ENCODE measurements at regions not wholly inside any gene's neighbourhood (a gene's known extent, or its start where the extent isn't known, plus 50 kb on each side); places are given as distances from the start of the nearest gene placed in this dataset.
"Not testable (repeated sequence)": the region's sequence is repeated elsewhere in the genome, so short reads cannot be mapped to it uniquely, and the experiment has no call there.

DNA sequence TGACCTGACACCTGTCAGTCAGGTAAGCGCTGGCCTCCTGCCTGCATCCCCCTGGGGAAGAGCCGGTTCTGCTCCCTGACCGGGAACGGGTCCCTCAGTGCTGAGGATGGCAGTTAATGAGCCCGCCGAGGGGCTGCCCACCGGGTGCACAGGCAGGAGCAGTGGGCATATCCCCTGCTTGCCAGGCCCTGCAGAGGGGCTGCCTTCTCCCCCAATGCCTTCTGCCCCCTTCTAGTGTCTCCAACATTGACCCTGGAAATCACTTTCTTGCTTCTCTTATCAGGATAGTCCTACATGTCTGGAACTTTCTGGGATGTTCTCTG lies 388.5 kb downstream of the SEC14L1 start:
- no peak for DNase-seq (ENCODE audit: extremely low spot score, unreplicated experiment)
- H3K9me3 Mint-ChIP-seq (ENCODE audit: unreplicated experiment) = no peaks in the 10 kb centered on the region
- H3K27me3 Mint-ChIP-seq (ENCODE audit: unreplicated experiment) = peaks cover 22% of the 10 kb centered on the region
- H3K36me3 Mint-ChIP-seq (ENCODE audit: unreplicated experiment) = no peaks in the 10 kb centered on the region
- H3K4me1 Mint-ChIP-seq (ENCODE audit: unreplicated experiment) = peaks cover 4% of the 10 kb centered on the region
- TF ChIP-seq, protein P1, sequence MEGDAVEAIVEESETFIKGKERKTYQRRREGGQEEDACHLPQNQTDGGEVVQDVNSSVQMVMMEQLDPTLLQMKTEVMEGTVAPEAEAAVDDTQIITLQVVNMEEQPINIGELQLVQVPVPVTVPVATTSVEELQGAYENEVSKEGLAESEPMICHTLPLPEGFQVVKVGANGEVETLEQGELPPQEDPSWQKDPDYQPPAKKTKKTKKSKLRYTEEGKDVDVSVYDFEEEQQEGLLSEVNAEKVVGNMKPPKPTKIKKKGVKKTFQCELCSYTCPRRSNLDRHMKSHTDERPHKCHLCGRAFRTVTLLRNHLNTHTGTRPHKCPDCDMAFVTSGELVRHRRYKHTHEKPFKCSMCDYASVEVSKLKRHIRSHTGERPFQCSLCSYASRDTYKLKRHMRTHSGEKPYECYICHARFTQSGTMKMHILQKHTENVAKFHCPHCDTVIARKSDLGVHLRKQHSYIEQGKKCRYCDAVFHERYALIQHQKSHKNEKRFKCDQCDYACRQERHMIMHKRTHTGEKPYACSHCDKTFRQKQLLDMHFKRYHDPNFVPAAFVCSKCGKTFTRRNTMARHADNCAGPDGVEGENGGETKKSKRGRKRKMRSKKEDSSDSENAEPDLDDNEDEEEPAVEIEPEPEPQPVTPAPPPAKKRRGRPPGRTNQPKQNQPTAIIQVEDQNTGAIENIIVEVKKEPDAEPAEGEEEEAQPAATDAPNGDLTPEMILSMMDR (IDR thresholded peaks at IDR 0.05) = no peak
- no peak overlapping the region for H3K27ac Mint-ChIP-seq (ENCODE audit: unreplicated experiment)
- H3K4me3 Mint-ChIP-seq (ENCODE audit: unreplicated experiment) = peak overlapping the region; percentile 40

DNA sequence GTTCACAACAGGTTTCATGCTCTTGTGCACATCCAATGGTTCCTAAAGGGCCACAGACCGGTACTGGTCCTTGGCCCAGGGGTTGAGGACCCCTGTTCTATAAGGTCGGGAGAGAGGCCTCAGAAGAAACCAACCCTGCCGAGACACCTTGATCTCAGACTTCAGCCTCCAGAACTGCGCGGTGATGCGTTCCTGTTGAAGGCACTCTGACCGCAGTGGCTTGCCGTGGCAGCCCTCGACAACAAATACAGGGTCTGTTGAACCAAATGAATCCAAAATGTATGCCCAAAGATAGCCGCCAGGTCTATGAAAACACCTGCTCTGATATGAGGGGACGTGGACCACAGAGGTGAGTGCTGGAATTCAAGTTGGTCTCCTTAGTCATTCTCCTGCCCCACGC lies 389.8 kb downstream of the SEC14L1 start:
- TF ChIP-seq, protein P1 (IDR thresholded peaks at IDR 0.05) = no peak
- no peak for DNase-seq (ENCODE audit: extremely low spot score, unreplicated experiment)
- Mint-ChIP-seq H3K4me3 (ENCODE audit: unreplicated experiment) (no peak overlapping the region), H3K27ac (ENCODE audit: unreplicated experiment) (no peak overlapping the region), H3K4me1 (ENCODE audit: unreplicated experiment) (peaks cover 4% of the 10 kb centered on the region), H3K36me3 (ENCODE audit: unreplicated experiment) (no peaks in the 10 kb centered on the region), H3K27me3 (ENCODE audit: unreplicated experiment) (peaks cover 17% of the 10 kb centered on the region), H3K9me3 (ENCODE audit: unreplicated experiment) (no peaks in the 10 kb centered on the region)

DNA sequence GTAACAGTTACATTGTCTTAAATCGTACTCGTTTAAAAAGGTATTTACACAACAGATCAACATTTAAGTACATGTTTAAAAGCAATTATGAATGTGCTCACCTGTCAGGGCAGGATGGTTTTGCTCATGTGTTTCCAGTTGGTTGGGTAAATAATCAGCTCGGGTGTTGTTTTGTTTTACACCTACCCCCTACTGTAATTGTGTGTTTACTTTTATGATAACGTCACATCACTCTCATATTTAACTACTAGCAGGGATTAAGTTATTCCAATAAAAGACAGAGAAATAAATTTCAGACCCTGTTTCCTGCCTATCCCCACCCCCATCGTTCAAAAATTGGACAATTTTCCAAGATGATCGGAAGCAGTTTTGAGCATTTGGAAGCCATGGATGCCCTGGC lies 390.2 kb downstream of the SEC14L1 start:
- TF ChIP-seq, protein P1 (IDR thresholded peaks at IDR 0.05) = no peak
- no peak for DNase-seq (ENCODE audit: extremely low spot score, unreplicated experiment)
- Mint-ChIP-seq H3K27me3 (ENCODE audit: unreplicated experiment) (peaks cover 20% of the 10 kb centered on the region), H3K36me3 (ENCODE audit: unreplicated experiment) (no peaks in the 10 kb centered on the region), H3K4me1 (ENCODE audit: unreplicated experiment) (peaks cover 4% of the 10 kb centered on the region), H3K9me3 (ENCODE audit: unreplicated experiment) (no peaks in the 10 kb centered on the region), H3K27ac (ENCODE audit: unreplicated experiment) (no peak overlapping the region), H3K4me3 (ENCODE audit: unreplicated experiment) (no peak overlapping the region)

DNA sequence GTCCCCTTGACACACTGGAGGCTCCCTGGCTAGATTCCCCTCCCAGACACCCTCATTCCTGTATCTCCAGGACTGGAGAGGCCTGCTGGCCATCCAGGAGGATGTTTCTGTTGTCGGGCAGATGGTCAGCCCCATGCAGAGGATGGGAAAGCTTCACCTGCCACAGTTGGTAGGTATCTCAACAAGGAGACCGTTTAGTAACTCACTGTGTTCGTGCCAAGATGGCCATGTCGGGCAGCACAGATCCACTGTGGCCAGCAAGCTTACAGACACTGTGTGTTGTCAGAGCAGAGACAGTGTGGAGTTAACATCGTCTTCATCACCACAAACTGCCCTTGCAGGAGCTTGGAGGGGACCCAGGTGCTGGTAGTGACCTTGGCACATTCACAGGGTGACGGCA lies 390.9 kb downstream of the SEC14L1 start:
- Mint-ChIP-seq H3K27ac (ENCODE audit: unreplicated experiment) (no peak overlapping the region), H3K4me1 (ENCODE audit: unreplicated experiment) (peaks cover 4% of the 10 kb centered on the region), H3K9me3 (ENCODE audit: unreplicated experiment) (no peaks in the 10 kb centered on the region), H3K36me3 (ENCODE audit: unreplicated experiment) (no peaks in the 10 kb centered on the region), H3K27me3 (ENCODE audit: unreplicated experiment) (peaks cover 20% of the 10 kb centered on the region), H3K4me3 (ENCODE audit: unreplicated experiment) (no peak overlapping the region)
- TF ChIP-seq, protein P1 (IDR thresholded peaks at IDR 0.05) = no peak
- no peak for DNase-seq (ENCODE audit: extremely low spot score, unreplicated experiment)

DNA sequence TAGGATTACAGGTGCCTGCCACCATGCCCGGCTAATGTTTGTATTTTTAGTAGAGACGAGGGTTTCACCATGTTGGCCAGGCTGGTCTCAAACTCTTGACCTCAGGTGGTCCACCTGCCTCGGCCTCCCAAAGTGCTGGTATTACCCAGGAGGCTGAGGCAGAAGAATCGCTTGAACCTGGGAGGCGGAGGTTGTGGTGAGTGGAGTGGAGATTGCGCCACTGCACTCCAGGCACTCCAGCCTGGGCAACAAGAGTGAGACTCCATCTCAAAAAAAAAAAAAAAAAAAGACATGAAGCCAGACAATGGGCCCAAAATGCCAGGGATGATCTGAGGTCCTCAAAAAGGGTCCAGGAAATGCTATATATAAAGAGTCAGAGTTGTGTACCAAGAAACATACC lies 392.9 kb downstream of the SEC14L1 start:
- not testable (repeated sequence) for H3K9me3 Mint-ChIP-seq (ENCODE audit: unreplicated experiment); H3K27ac Mint-ChIP-seq (ENCODE audit: unreplicated experiment); H3K4me1 Mint-ChIP-seq (ENCODE audit: unreplicated experiment); DNase-seq (ENCODE audit: extremely low spot score, unreplicated experiment); H3K4me3 Mint-ChIP-seq (ENCODE audit: unreplicated experiment); H3K36me3 Mint-ChIP-seq (ENCODE audit: unreplicated experiment)
- peaks cover 26% of the 10 kb centered on the region for H3K27me3 Mint-ChIP-seq (ENCODE audit: unreplicated experiment)

DNA sequence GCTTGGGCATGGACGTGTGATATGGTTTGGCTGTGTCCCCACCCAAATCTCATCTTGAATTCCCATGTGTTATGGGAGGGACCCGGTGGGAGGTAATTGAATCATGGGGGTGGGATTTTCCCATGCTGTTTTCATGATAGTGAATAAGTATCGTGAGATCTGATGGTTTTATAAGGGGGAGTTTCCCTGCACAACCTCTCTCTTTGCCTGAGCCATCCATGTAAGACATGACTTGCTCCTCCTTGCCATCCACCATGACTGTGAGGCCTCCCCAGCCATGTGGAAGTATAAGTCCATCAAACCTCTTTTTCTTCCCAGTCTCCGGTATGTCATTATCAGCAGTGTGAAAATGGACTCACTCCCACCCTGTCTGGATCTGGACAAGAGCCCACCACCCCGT lies 393.4 kb downstream of the SEC14L1 start:
- Mint-ChIP-seq H3K27me3 (ENCODE audit: unreplicated experiment) (peaks cover 30% of the 10 kb centered on the region), H3K27ac (ENCODE audit: unreplicated experiment) (no peak overlapping the region), H3K36me3 (ENCODE audit: unreplicated experiment) (no peaks in the 10 kb centered on the region), H3K4me3 (ENCODE audit: unreplicated experiment) (no peak overlapping the region), H3K4me1 (ENCODE audit: unreplicated experiment) (no peaks in the 10 kb centered on the region), H3K9me3 (ENCODE audit: unreplicated experiment) (no peaks in the 10 kb centered on the region)
- TF ChIP-seq, protein P1 (IDR thresholded peaks at IDR 0.05) = no peak
- DNase-seq (ENCODE audit: extremely low spot score, unreplicated experiment) = no peak

All from osteocyte (in vitro differentiated cells).